GM12878 (cell line): ENCODE measurements at regions not wholly inside any gene's neighbourhood (a gene's known extent, or its start where the extent isn't known, plus 50 kb on each side); places are given as distances from the start of the nearest gene placed in this dataset.

Experiments
- ATAC-seq: fragments of 200-7000 bp; cut with Tn5 transposase; 3 replicates; pipeline ENCODE4 v1.9.1; 2020; ENCODE audit warnings: mild to moderate bottlenecking, moderate library complexity
- BruUV-seq: library from RNA; stranded (reverse); fragments of 400-500 nt; replicated peaks from 2 replicates; lab custom pipeline; 2021; lab: Mats Ljungman, UMichigan
- CTCF ChIA-PET: fragments of 300-600 bp; sonication (Branson Sonifier 250); formaldehyde crosslinking; extraction: SDS; loops from one replicate; lab custom pipeline; 2021; ENCODE audit warnings: inconsistent platforms; lab: Yijun Ruan, JAX
- POLR2A ChIA-PET: fragments of 350-600 bp; formaldehyde crosslinking; extraction: SDS; loops from one replicate; lab custom pipeline; 2021; ENCODE audit warnings: inconsistent platforms; lab: Charles Lee
- RAD21 ChIA-PET: fragments of 300-600 bp; sonication (Branson Sonifier 250); formaldehyde crosslinking; loops from one replicate; lab custom pipeline; 2023; ENCODE audit warnings: antibody characterized with exemption; ENCODE audit not compliant: unreplicated experiment; lab: Charles Lee
- SMC1A ChIA-PET: fragments of 300-600 bp; sonication (Branson Sonifier 250); formaldehyde crosslinking; loops from one replicate; lab custom pipeline; 2023; ENCODE audit not compliant: unreplicated experiment, uncharacterized antibody; lab: Charles Lee
- DNase-seq: peaks from one replicate; pipeline ENCODE4 v3.0.0-alpha.2; 2011; ENCODE audit warnings: low read depth, low spot score
- FAIRE-seq: peaks from 3 replicates; lab custom pipeline; 2011; peaks lifted over from hg19 to GRCh38; lab: Jason Lieb, UNC
- H2AFZ ChIP-seq: 2 replicates; pipeline ENCODE4 v1.6.0; 2011; ENCODE audit warnings: low read depth, low read length, control low read depth; ENCODE audit not compliant: control insufficient read depth
- H3K27ac ChIP-seq: 2 replicates; pipeline ENCODE4 v1.5.1; 2011; ENCODE audit warnings: control low read depth; ENCODE audit not compliant: control insufficient read depth, insufficient read depth
- H3K27me3 ChIP-seq, 2 experiments: replicated peaks in 1 of 2; 2 replicates each; pipeline versions ENCODE4 v1.6.0 to v1.6.1; 2011; ENCODE audit warnings: low read length in 1 of 2; ENCODE audit not compliant: control insufficient read depth in 2 of 2, insufficient read depth in 2 of 2
- H3K36me3 ChIP-seq, 2 experiments: 2 replicates each; pipeline ENCODE4 v1.5.1; 2011; ENCODE audit warnings: low read length in 1 of 2; ENCODE audit not compliant: control insufficient read depth in 2 of 2, insufficient read depth in 2 of 2
- H3K4me1 ChIP-seq: 2 replicates; pipeline ENCODE4 v1.6.1; 2011; ENCODE audit warnings: mild to moderate bottlenecking, low read length, moderate library complexity, mixed read lengths; ENCODE audit not compliant: control insufficient read depth, insufficient read depth
- H3K4me2 ChIP-seq: 2 replicates; pipeline ENCODE4 v1.6.0; 2011; ENCODE audit warnings: control low read depth; ENCODE audit not compliant: control insufficient read depth, insufficient read depth
- H3K4me3 ChIP-seq: fragments of 200-600 bp; sonication (generic); 2 replicates; pipeline ENCODE4 v1.5.1; 2016
- H3K79me2 ChIP-seq: 2 replicates; pipeline ENCODE4 v1.6.0; 2011; ENCODE audit warnings: low read length; ENCODE audit not compliant: control insufficient read depth, insufficient read depth
- H3K9ac ChIP-seq: 2 replicates; pipeline ENCODE4 v1.8.0; 2011; ENCODE audit warnings: low read length, control low read depth, mixed read lengths; ENCODE audit not compliant: control insufficient read depth, insufficient read depth
- H3K9me3 ChIP-seq: replicated peaks from 3 replicates; pipeline ENCODE4 v1.5.1; 2011; ENCODE audit warnings: mild to moderate bottlenecking, low read length; ENCODE audit not compliant: control insufficient read depth, insufficient read depth
- H4K20me1 ChIP-seq: 2 replicates; pipeline ENCODE4 v1.6.0; 2011; ENCODE audit not compliant: control insufficient read depth, insufficient read depth
- BCL11A ChIP-seq: IDR thresholded peaks from 2 replicates; pipeline ENCODE4 v1.6.1; 2011; ENCODE audit warnings: low read depth, low read length
- CREB1 ChIP-seq: IDR thresholded peaks from 2 replicates; pipeline ENCODE4 v1.6.1; 2012; ENCODE audit warnings: low read depth, mild to moderate bottlenecking, inconsistent platforms
- CREM ChIP-seq: IDR thresholded peaks from 2 replicates; pipeline ENCODE4 v1.6.1; 2014; ENCODE audit warnings: antibody characterized with exemption, low read depth
- EGR1 ChIP-seq, 2 experiments: IDR thresholded peaks; 1 replicate in 1 of 2; 2 replicates in 1 of 2; pipeline ENCODE4 v1.6.1; 2011 to 2012; ENCODE audit warnings: low read depth in 2 of 2, low read length in 2 of 2, borderline replicate concordance in 1 of 2, mild to moderate bottlenecking in 1 of 2, moderate library complexity in 1 of 2
- EZH2 ChIP-seq: IDR thresholded peaks from 2 replicates; pipeline ENCODE4 v1.6.1; 2012; ENCODE audit warnings: low read depth, mild to moderate bottlenecking, control low read depth, inconsistent platforms, low read length, borderline replicate concordance; ENCODE audit not compliant: control insufficient read depth
- FOXK2 ChIP-seq: fragments of 450-650 bp; IDR thresholded peaks from 2 replicates; pipeline ENCODE4 v1.6.1; 2017; ENCODE audit warnings: mild to moderate bottlenecking, moderate library complexity
- MTA2 ChIP-seq: fragments of 450-650 bp; IDR thresholded peaks from 2 replicates; pipeline ENCODE4 v1.6.1; 2016; ENCODE audit warnings: low read depth, mild to moderate bottlenecking, moderate library complexity
- NFYA ChIP-seq: IDR thresholded peaks from 2 replicates; pipeline ENCODE4 v1.6.1; 2011; ENCODE audit warnings: low read depth, mild to moderate bottlenecking, low read length, improper control_type of control experiment, borderline replicate concordance
- NRF1 ChIP-seq: conservative IDR thresholded peaks from 2 replicates; pipeline ENCODE4 v1.6.1; 2011; ENCODE audit warnings: mild to moderate bottlenecking, low read depth, low read length, improper control_type of control experiment
- STAT3 ChIP-seq: IDR thresholded peaks from 2 replicates; pipeline ENCODE4 v1.6.1; 2011; ENCODE audit warnings: low read depth, low read length, improper control_type of control experiment
- TARDBP ChIP-seq: IDR thresholded peaks from 2 replicates; pipeline ENCODE4 v1.6.1; 2016; ENCODE audit warnings: borderline replicate concordance
- WGBS: methylation state at CpG from one replicate; pipeline ENCODE4 v1.1.6; 2016; ENCODE audit warnings: low lambda C conversion rate; ENCODE audit not compliant: insufficient replicate concordance, insufficient coverage; ENCODE audit errors: missing lambda C conversion rate; 5-methylcytosine and 5-hydroxymethylcytosine counted together
- in situ Hi-C: fragments of 300-500 bp; cut with MboI; formaldehyde crosslinking; loops from 9 replicates; pipeline ENCODE4 v1.14.3; 2018; ENCODE audit warnings: mixed read lengths
- intact Hi-C: fragments of 100-400 bp; cut with micrococcal nuclease; formaldehyde crosslinking; loops from one replicate; pipeline ENCODE4 v1.14.2; 2022; ENCODE audit not compliant: unreplicated experiment

GRCh38 chr3:157607826-157608405, 104.7 kb upstream of the VEPH1 start:
- FAIRE-seq = no peak
- no peak overlapping the region for H3K4me2 ChIP-seq
- no peaks in the 10 kb centered on the region for H3K36me3 ChIP-seq
- H3K4me3 ChIP-seq = no peak overlapping the region
- in situ Hi-C loops = loop anchor here (25.0 kb wide), 2 partner anchors 704 to 1179 kb away; no protein-coding TSS in a partner anchor
- no peak overlapping the region for H3K9ac ChIP-seq
- ChIA-PET POLR2A (no interaction called here), CTCF (interaction anchor here (1.1 to 2.3 kb wide), 8 partner anchors 9 to 60 kb away, joined by 3 to 10 read pairs (median 4); no protein-coding TSS in a partner anchor), SMC1A (interaction anchor here (1.1 to 1.6 kb wide), 2 partner anchors 16 to 680 kb away, joined by 3 read pairs; no protein-coding TSS in a partner anchor)
- no peak for DNase-seq
- no peak for ATAC-seq
- no peaks in the 10 kb centered on the region for H3K79me2 ChIP-seq
- H3K27ac ChIP-seq = no peak overlapping the region
- H4K20me1 ChIP-seq = no peaks in the 10 kb centered on the region
- 44% methylated on average over 9 of the region's 9 CpGs for WGBS
- H3K9me3 ChIP-seq = no peaks in the 10 kb centered on the region
- H3K27me3 ChIP-seq = no peaks in the 10 kb centered on the region; a peak in 1 of 4 replicates
- no peak for TF ChIP-seq CREB1
- TF ChIP-seq CREM = no peak
- no peak for TF ChIP-seq TARDBP
- TF ChIP-seq BCL11A = no peak
- TF ChIP-seq EZH2 = no peak
- TF ChIP-seq STAT3 = no peak
- TF ChIP-seq NFYA = no peak
- TF ChIP-seq EGR1 (IDR thresholded peaks at IDR 0.05; ENCODE audit: borderline replicate concordance in 1 of 2, low read depth in 2 of 2, low read length in 2 of 2) = no peak
- no peak for TF ChIP-seq FOXK2
- no peak for TF ChIP-seq MTA2
- no peak for TF ChIP-seq NRF1
- TF ChIP-seq, all 136 proteins: peak for 0
- RAD21 ChIA-PET = no interaction called here
- Histone ChIP-seq H2AFZ (no peak overlapping the region), H3K4me1 (no peaks in the 10 kb centered on the region)
- intact Hi-C loops = loop anchor here (10.0 kb wide), 1 partner anchor 467 kb away; no protein-coding TSS in a partner anchor
- BruUV-seq = no TSS peak
